ENCODE measurements at regions not wholly inside any gene's neighbourhood (a gene's known extent, or its start where the extent isn't known, plus 50 kb on each side); places are given as distances from the start of the nearest gene placed in this dataset.

DNA sequence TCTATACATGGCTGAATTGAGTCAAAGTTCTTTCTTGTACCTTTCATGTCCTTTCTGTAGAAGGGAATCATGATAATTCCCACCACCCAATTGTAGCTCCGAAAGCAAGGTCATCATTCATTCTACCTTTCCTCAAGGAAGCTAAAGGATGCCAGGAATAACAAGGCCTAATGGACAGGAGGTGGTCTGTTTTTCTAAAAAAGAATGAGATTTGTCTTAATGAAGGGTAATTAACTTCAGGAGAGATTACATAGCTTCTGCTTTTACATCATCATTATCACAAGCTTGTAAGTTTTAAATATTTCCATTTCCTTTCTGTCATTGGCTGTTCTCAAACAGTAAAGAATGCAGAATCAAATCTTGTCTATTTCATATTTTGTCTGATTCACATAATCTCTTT lies 249.5 kb upstream of the SORCS1 start:
- TF ChIP-seq, protein P1, sequence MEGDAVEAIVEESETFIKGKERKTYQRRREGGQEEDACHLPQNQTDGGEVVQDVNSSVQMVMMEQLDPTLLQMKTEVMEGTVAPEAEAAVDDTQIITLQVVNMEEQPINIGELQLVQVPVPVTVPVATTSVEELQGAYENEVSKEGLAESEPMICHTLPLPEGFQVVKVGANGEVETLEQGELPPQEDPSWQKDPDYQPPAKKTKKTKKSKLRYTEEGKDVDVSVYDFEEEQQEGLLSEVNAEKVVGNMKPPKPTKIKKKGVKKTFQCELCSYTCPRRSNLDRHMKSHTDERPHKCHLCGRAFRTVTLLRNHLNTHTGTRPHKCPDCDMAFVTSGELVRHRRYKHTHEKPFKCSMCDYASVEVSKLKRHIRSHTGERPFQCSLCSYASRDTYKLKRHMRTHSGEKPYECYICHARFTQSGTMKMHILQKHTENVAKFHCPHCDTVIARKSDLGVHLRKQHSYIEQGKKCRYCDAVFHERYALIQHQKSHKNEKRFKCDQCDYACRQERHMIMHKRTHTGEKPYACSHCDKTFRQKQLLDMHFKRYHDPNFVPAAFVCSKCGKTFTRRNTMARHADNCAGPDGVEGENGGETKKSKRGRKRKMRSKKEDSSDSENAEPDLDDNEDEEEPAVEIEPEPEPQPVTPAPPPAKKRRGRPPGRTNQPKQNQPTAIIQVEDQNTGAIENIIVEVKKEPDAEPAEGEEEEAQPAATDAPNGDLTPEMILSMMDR (conservative IDR thresholded peaks at IDR 0.05 in 1 of 2, IDR thresholded peaks at IDR 0.05 in 1 of 2; ENCODE audit: low read depth in 1 of 2, low read length in 2 of 2): no peak
- TF ChIP-seq EZH2 (IDR thresholded peaks at IDR 0.05; ENCODE audit: low read length, missing control alignments): no peak

Measured in fibroblast of lung (primary cell).